Hepatocyte (in vitro differentiated cells): ENCODE measurements at regions not wholly inside any gene's neighbourhood (a gene's known extent, or its start where the extent isn't known, plus 50 kb on each side); places are given as distances from the start of the nearest gene placed in this dataset.

ENCODE experiments used
- DNase-seq: peaks from one replicate; pipeline ENCODE4 v3.0.0-alpha.2; 2016; ENCODE audit warnings: low spot score
- H2AFZ ChIP-seq: fragments of 200-600 bp; sonication (generic); 2 replicates; pipeline ENCODE4 v1.6.0; 2016; ENCODE audit warnings: antibody characterized with exemption, mild to moderate bottlenecking
- H3K27ac ChIP-seq: fragments of 200-600 bp; sonication (generic); 2 replicates; pipeline ENCODE4 v1.5.1; 2016; ENCODE audit warnings: mild to moderate bottlenecking
- H3K27me3 ChIP-seq: fragments of 200-600 bp; sonication (generic); 2 replicates; pipeline ENCODE4 v1.6.1; 2016
- H3K36me3 ChIP-seq: fragments of 200-600 bp; sonication (generic); replicated peaks from 2 replicates; pipeline ENCODE4 v1.5.1; 2016; ENCODE audit warnings: low read depth; ENCODE audit not compliant: insufficient read depth
- H3K4me1 ChIP-seq: fragments of 200-600 bp; sonication (generic); 2 replicates; pipeline ENCODE4 v1.5.1; 2016; ENCODE audit warnings: mild to moderate bottlenecking, moderate library complexity; ENCODE audit not compliant: insufficient read depth
- H3K4me2 ChIP-seq: fragments of 200-600 bp; sonication (generic); 2 replicates; pipeline ENCODE4 v1.6.0; 2016
- H3K4me3 ChIP-seq: fragments of 200-600 bp; sonication (generic); 2 replicates; pipeline ENCODE4 v1.5.1; 2016; ENCODE audit warnings: mild to moderate bottlenecking
- H3K79me2 ChIP-seq: fragments of 200-600 bp; sonication (generic); 2 replicates; pipeline ENCODE4 v1.6.0; 2017; ENCODE audit warnings: mild to moderate bottlenecking
- H3K9me2 ChIP-seq: fragments of 200-600 bp; sonication (generic); replicated peaks from 2 replicates; pipeline ENCODE4 v1.6.0; 2017; ENCODE audit warnings: mild to moderate bottlenecking; ENCODE audit not compliant: insufficient read depth
- H3K9me3 ChIP-seq: fragments of 200-600 bp; sonication (generic); 2 replicates; pipeline ENCODE4 v1.5.1; 2016; ENCODE audit warnings: low read depth, mild to moderate bottlenecking
- H4K20me1 ChIP-seq: fragments of 200-600 bp; sonication (generic); 2 replicates; pipeline ENCODE4 v1.6.0; 2016; ENCODE audit warnings: mild to moderate bottlenecking; ENCODE audit not compliant: insufficient read depth, poor library complexity, severe bottlenecking
- EZH2 ChIP-seq: fragments of 200-600 bp; sonication (generic); IDR thresholded peaks from 2 replicates; pipeline ENCODE4 v1.6.1; 2016; ENCODE audit warnings: antibody characterized with exemption, mild to moderate bottlenecking, borderline replicate concordance
- EZH2phosphoT487 ChIP-seq: fragments of 200-600 bp; sonication (generic); IDR thresholded peaks from one replicate; pipeline ENCODE4 v1.6.1; 2018; ENCODE audit warnings: antibody characterized with exemption, mild to moderate bottlenecking, low read depth, moderate library complexity; ENCODE audit not compliant: unreplicated experiment, severe bottlenecking
- WGBS: methylation state at CpG from one replicate; pipeline ENCODE4 v1.1.6; 2016; ENCODE audit warnings: low lambda C conversion rate; ENCODE audit errors: missing lambda C conversion rate; 5-methylcytosine and 5-hydroxymethylcytosine counted together
- TF ChIP-seq, protein P1 (sequence below): fragments of 200-600 bp; sonication (generic); IDR thresholded peaks from 2 replicates; pipeline ENCODE4 v1.5.1; 2016; ENCODE audit warnings: antibody characterized with exemption, mild to moderate bottlenecking; ENCODE audit not compliant: poor library complexity

DNA sequence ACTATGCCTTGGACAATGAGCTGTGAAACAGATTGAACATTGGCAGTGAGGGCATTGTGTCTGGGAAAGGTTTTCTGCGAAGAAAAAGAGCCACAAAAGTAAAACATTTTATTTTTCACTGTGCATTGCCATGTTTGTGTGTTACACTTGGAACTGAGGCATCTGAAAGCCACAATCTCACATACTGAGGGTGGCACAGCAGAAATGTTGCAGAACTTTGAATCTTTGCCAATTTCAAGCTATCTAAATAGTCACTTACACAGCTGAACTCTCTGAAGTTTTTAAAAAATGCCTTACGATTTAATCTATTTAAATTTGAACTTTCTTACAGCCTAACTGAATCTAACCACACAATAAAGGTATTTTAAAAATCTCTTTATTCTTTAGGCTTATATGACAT is 154.1 kb upstream of the GRM7 start:
- no peak overlapping the region for H3K4me3 ChIP-seq
- H2AFZ ChIP-seq: no peak overlapping the region
- H4K20me1 ChIP-seq: no peaks in the 10 kb centered on the region
- no peaks in the 10 kb centered on the region for H3K36me3 ChIP-seq
- no peaks in the 10 kb centered on the region for H3K9me3 ChIP-seq
- no peak overlapping the region for H3K27ac ChIP-seq
- H3K9me2 ChIP-seq: no peaks in the 10 kb centered on the region
- no peaks in the 10 kb centered on the region for H3K27me3 ChIP-seq
- WGBS: 68% methylated on average over 2 of the region's 2 CpGs
- TF ChIP-seq, protein P1, sequence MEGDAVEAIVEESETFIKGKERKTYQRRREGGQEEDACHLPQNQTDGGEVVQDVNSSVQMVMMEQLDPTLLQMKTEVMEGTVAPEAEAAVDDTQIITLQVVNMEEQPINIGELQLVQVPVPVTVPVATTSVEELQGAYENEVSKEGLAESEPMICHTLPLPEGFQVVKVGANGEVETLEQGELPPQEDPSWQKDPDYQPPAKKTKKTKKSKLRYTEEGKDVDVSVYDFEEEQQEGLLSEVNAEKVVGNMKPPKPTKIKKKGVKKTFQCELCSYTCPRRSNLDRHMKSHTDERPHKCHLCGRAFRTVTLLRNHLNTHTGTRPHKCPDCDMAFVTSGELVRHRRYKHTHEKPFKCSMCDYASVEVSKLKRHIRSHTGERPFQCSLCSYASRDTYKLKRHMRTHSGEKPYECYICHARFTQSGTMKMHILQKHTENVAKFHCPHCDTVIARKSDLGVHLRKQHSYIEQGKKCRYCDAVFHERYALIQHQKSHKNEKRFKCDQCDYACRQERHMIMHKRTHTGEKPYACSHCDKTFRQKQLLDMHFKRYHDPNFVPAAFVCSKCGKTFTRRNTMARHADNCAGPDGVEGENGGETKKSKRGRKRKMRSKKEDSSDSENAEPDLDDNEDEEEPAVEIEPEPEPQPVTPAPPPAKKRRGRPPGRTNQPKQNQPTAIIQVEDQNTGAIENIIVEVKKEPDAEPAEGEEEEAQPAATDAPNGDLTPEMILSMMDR: no peak
- TF ChIP-seq EZH2phosphoT487 (no peak), EZH2 (no peak)
- no peak for DNase-seq
- H3K4me2 ChIP-seq: no peak overlapping the region
- no peaks in the 10 kb centered on the region for H3K4me1 ChIP-seq
- H3K79me2 ChIP-seq: no peaks in the 10 kb centered on the region

DNA sequence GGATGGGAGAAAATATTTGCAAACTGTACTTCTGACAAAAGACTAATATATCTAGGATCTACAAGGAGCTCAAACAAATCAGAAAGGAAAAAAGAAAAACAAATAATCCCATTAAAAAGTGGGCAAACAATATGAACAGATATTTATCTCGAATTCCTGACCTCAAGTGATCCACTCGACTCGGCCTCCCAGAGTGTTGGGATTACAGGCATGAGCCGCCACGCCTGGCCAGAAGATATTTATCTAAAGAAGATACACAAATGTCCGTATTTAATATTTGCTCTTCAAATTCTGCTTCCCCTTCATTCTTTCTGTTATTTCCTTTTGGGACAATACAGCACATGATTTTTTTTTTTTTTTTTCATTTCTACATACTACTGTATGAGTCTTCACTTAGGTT is 151.7 kb upstream of the GRM7 start:
- H3K4me1 ChIP-seq: no peaks in the 10 kb centered on the region
- no peaks in the 10 kb centered on the region for H4K20me1 ChIP-seq
- no peak for TF ChIP-seq EZH2phosphoT487
- TF ChIP-seq EZH2: no peak
- TF ChIP-seq, protein P1: no peak
- no peaks in the 10 kb centered on the region for H3K79me2 ChIP-seq
- no peaks in the 10 kb centered on the region for H3K9me2 ChIP-seq
- H3K27ac ChIP-seq: no peak overlapping the region
- no peaks in the 10 kb centered on the region for H3K36me3 ChIP-seq
- no peaks in the 10 kb centered on the region for H3K9me3 ChIP-seq
- no peak overlapping the region for H3K4me2 ChIP-seq
- H3K27me3 ChIP-seq: no peaks in the 10 kb centered on the region
- H3K4me3 ChIP-seq: no peak overlapping the region
- WGBS: 61% methylated on average over 6 of the region's 6 CpGs
- H2AFZ ChIP-seq: no peak overlapping the region
- DNase-seq: no peak

DNA sequence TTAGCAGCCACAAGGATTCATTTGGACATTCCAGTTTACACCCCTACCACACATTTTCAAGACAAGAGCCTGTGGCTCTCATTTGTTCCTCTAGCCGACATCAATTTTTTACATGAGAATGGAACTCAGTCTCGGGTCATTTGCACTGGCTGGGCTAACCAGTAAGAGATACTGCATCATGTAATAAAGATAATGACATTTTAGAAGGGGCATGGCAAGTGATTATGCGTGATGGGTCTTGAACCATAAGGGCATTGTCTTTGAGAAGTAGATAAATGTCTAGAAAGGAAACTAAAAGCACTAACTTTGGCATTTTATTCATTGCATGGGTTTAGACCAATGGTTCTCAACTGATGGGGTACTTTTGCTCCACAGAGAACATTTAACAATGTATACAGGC is 146.0 kb upstream of the GRM7 start:
- no peak for TF ChIP-seq EZH2
- TF ChIP-seq, protein P1: no peak
- no peak for TF ChIP-seq EZH2phosphoT487
- H3K4me2 ChIP-seq: no peak overlapping the region
- no peak overlapping the region for H2AFZ ChIP-seq
- H3K4me3 ChIP-seq: no peak overlapping the region
- DNase-seq: no peak
- no peaks in the 10 kb centered on the region for H3K9me2 ChIP-seq
- H3K27me3 ChIP-seq: no peaks in the 10 kb centered on the region
- no peaks in the 10 kb centered on the region for H3K4me1 ChIP-seq
- WGBS: 93% methylated on average over 3 of the region's 3 CpGs
- H3K27ac ChIP-seq: no peak overlapping the region
- no peaks in the 10 kb centered on the region for H4K20me1 ChIP-seq
- no peaks in the 10 kb centered on the region for H3K9me3 ChIP-seq
- H3K36me3 ChIP-seq: no peaks in the 10 kb centered on the region
- no peaks in the 10 kb centered on the region for H3K79me2 ChIP-seq

DNA sequence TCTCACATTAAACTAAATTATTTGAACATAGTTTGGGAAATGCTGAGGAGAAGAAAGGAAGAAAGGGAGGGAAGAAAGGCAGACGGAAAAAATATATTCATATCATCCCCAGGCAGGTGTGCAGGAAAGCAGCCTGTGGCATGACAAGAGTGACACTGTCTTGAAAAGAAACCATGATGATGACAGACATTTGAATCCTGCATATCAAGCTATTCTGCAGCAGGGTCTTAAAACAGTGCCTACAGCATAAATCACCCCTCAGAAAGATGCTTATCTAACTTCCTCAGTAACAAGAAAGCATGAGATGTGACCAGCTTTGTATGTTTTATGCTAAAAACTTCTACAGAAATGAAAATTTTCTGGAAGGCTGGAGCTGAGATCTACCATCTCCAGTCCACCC is 144.5 kb upstream of the GRM7 start:
- no peak for DNase-seq

More for the DNA sequence above, 144.5 kb upstream of the GRM7 start:
- H2AFZ ChIP-seq: no peak overlapping the region
- no peak overlapping the region for H3K27ac ChIP-seq
- TF ChIP-seq EZH2 (no peak), EZH2phosphoT487 (no peak)
- TF ChIP-seq, protein P1: no peak
- no peaks in the 10 kb centered on the region for H3K9me2 ChIP-seq
- 81% methylated on average over 1 of the region's 1 CpG for WGBS
- no peaks in the 10 kb centered on the region for H3K9me3 ChIP-seq
- H3K4me1 ChIP-seq: no peaks in the 10 kb centered on the region
- no peaks in the 10 kb centered on the region for H3K79me2 ChIP-seq
- H4K20me1 ChIP-seq: no peaks in the 10 kb centered on the region
- no peak overlapping the region for H3K4me3 ChIP-seq
- H3K36me3 ChIP-seq: no peaks in the 10 kb centered on the region
- no peak overlapping the region for H3K4me2 ChIP-seq
- H3K27me3 ChIP-seq: no peaks in the 10 kb centered on the region
